ENCODE measurements at regions not wholly inside any gene's neighbourhood (a gene's known extent, or its start where the extent isn't known, plus 50 kb on each side); places are given as distances from the start of the nearest gene placed in this dataset.

DNA sequence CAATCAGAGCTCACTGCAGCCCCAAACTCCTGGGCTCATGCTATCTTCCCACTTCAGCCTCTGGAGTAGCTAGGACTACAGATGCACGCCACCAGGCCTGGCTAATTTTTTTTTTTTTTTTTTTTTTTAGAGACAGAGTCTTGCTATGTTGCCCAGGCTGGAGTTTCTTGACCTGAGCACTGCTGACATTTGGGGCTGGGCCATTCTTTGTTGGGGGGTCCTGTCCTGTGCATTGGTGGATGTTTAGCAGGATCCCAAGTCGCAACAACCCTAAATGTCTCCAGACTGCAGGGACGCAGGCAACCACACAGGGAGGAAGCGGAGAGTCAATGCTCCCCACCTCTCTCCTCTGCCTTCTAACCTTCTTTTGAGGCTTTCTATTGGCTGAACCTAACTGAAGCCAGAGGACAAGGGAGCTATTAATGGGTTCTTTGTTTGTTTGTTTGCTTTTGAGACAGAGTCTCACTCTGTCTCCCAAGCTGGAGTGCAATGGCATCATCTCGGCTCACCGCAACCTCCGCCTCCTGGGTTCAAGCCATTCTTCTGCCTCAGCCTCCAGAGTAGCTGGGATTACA is 58.3 kb upstream of the ADGRE5 start:
- TF ChIP-seq, protein P1, sequence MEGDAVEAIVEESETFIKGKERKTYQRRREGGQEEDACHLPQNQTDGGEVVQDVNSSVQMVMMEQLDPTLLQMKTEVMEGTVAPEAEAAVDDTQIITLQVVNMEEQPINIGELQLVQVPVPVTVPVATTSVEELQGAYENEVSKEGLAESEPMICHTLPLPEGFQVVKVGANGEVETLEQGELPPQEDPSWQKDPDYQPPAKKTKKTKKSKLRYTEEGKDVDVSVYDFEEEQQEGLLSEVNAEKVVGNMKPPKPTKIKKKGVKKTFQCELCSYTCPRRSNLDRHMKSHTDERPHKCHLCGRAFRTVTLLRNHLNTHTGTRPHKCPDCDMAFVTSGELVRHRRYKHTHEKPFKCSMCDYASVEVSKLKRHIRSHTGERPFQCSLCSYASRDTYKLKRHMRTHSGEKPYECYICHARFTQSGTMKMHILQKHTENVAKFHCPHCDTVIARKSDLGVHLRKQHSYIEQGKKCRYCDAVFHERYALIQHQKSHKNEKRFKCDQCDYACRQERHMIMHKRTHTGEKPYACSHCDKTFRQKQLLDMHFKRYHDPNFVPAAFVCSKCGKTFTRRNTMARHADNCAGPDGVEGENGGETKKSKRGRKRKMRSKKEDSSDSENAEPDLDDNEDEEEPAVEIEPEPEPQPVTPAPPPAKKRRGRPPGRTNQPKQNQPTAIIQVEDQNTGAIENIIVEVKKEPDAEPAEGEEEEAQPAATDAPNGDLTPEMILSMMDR (IDR thresholded peaks at IDR 0.05), result no peak
- no peak for TF ChIP-seq POLR2A (IDR thresholded peaks at IDR 0.05)

Data from transverse colon (tissue), 3 donors.